B cell (primary cell): ENCODE measurements at regions not wholly inside any gene's neighbourhood (a gene's known extent, or its start where the extent isn't known, plus 50 kb on each side); places are given as distances from the start of the nearest gene placed in this dataset.

Source experiments
- ATAC-seq: fragments of 200-7000 bp; cut with Tn5 transposase; one replicate; pipeline ENCODE4 v1.10.0; 2021; ENCODE audit warnings: low read depth, mild to moderate bottlenecking, moderate number of reproducible peaks, moderate library complexity
- CTCF ChIA-PET: fragments of 350-600 bp; sonication (Branson Sonifier 250); formaldehyde crosslinking; loops from one replicate; lab custom pipeline; 2021; ENCODE audit warnings: antibody characterized with exemption, inconsistent platforms; lab: Charles Lee
- POLR2A ChIA-PET: fragments of 350-600 bp; sonication (Branson Sonifier 250); formaldehyde crosslinking; loops from one replicate; lab custom pipeline; 2021; ENCODE audit warnings: antibody characterized with exemption; lab: Charles Lee
- DNase-seq: peaks from one replicate; pipeline ENCODE4 v3.0.0; 2013
- H2AFZ ChIP-seq: 2 replicates; pipeline ENCODE4 v1.6.1; 2012; ENCODE audit warnings: mild to moderate bottlenecking, low read depth, low read length; ENCODE audit not compliant: insufficient read depth, poor library complexity, severe bottlenecking
- H3K27ac ChIP-seq, 2 donors: 1 replicate in 1 of 2; 2 replicates in 1 of 2; pipeline ENCODE4 v1.5.1; 2012 to 2013; ENCODE audit warnings: low read length in 2 of 2, mild to moderate bottlenecking in 2 of 2, moderate library complexity in 1 of 2
- H3K27me3 ChIP-seq, 4 experiments: fragments of 200-600 bp in 1 of 4; sonication (generic) in 1 of 4; replicated peaks in 1 of 4; 1 replicate in 2 of 4; 2 replicates in 2 of 4; pipeline versions ENCODE4 v1.6.1 to v1.7.0; 2013 to 2016; ENCODE audit warnings: low read length in 3 of 4, mild to moderate bottlenecking in 2 of 4, mixed read lengths in 1 of 4, moderate library complexity in 1 of 4; ENCODE audit not compliant: insufficient read depth in 4 of 4, control insufficient read depth in 3 of 4; ENCODE audit errors: control extremely low read depth in 1 of 4
- H3K36me3 ChIP-seq, 2 experiments: replicated peaks in 1 of 2; 1 replicate in 1 of 2; 2 replicates in 1 of 2; pipeline versions ENCODE4 v1.6.1 to v1.7.1; 2013; ENCODE audit warnings: low read length in 1 of 2; ENCODE audit not compliant: insufficient read depth in 2 of 2, control insufficient read depth in 1 of 2; ENCODE audit errors: control extremely low read depth in 1 of 2, extremely low read depth in 1 of 2
- H3K4me1 ChIP-seq, 2 donors: fragments of 200-600 bp in 1 of 2; sonication (generic) in 1 of 2; 1 replicate in 1 of 2; 2 replicates in 1 of 2; pipeline versions ENCODE4 v1.5.1 to v1.6.1; 2013 to 2017; ENCODE audit warnings: low read length in 2 of 2; ENCODE audit not compliant: control insufficient read depth in 2 of 2, insufficient read depth in 2 of 2
- H3K4me2 ChIP-seq: replicated peaks from 2 replicates; pipeline ENCODE3; 2012; ENCODE audit warnings: mild to moderate bottlenecking, low read depth, low read length; ENCODE audit not compliant: poor library complexity, severe bottlenecking
- H3K4me3 ChIP-seq, 5 experiments: fragments of 200-600 bp in 1 of 5; sonication (generic) in 1 of 5; 1 replicate in 3 of 5; 2 replicates in 2 of 5; pipeline versions ENCODE4 v1.5.1 to v1.7.0; 2011 to 2016; ENCODE audit warnings: low read length in 4 of 5, mild to moderate bottlenecking in 4 of 5, low read depth in 2 of 5, control low read depth in 1 of 5, moderate library complexity in 1 of 5; ENCODE audit not compliant: insufficient read depth in 1 of 5; ENCODE audit errors: control extremely low read depth in 1 of 5, extremely low read depth in 1 of 5
- H3K79me2 ChIP-seq: fragments of 200-600 bp; sonication (generic); one replicate; pipeline ENCODE4 v1.6.0; 2016; ENCODE audit warnings: low read length; ENCODE audit not compliant: control insufficient read depth, insufficient read depth
- H3K9ac ChIP-seq: fragments of 200-600 bp; sonication (generic); 2 replicates; pipeline ENCODE4 v1.6.1; 2017; ENCODE audit warnings: mild to moderate bottlenecking, low read length, moderate library complexity
- H3K9me3 ChIP-seq, 3 donors: one replicate each; pipeline versions ENCODE4 v1.6.1 to v1.7.1; 2013; ENCODE audit warnings: low read length in 2 of 3; ENCODE audit not compliant: control insufficient read depth in 2 of 3, insufficient read depth in 1 of 3; ENCODE audit errors: control extremely low read depth in 1 of 3
- H4K20me1 ChIP-seq: 2 replicates; pipeline ENCODE4 v1.6.0; 2012; ENCODE audit warnings: mild to moderate bottlenecking, low read length; ENCODE audit not compliant: insufficient read depth, control insufficient read depth, poor library complexity, severe bottlenecking
- H3K27ac Mint-ChIP-seq: one replicate; pipeline ENCODE4 v1.8.0; 2021; ENCODE audit warnings: mixed read lengths
- H3K27me3 Mint-ChIP-seq: one replicate; pipeline ENCODE4 v1.8.0; 2021; ENCODE audit warnings: mixed read lengths
- H3K4me1 Mint-ChIP-seq: one replicate; pipeline ENCODE4 v1.8.0; 2021; ENCODE audit warnings: mixed read lengths
- H3K4me3 Mint-ChIP-seq: one replicate; pipeline ENCODE4 v1.8.0; 2021; ENCODE audit warnings: mixed read lengths
- H3K9me3 Mint-ChIP-seq: one replicate; pipeline ENCODE4 v1.8.0; 2022; ENCODE audit warnings: mixed read lengths; ENCODE audit not compliant: insufficient read depth
- CTCF ChIP-seq: fragments of 200-600 bp; IDR thresholded peaks from one replicate; pipeline ENCODE4 v1.8.0; 2022; ENCODE audit warnings: antibody characterized with exemption, mild to moderate bottlenecking
- EZH2 ChIP-seq: IDR thresholded peaks from 2 replicates; pipeline ENCODE4 v1.6.1; 2012; ENCODE audit warnings: borderline replicate concordance, low read depth, mild to moderate bottlenecking, moderate library complexity, low read length; ENCODE audit not compliant: insufficient read depth, poor library complexity, severe bottlenecking
- WGBS: methylation state at CpG from one replicate; pipeline ENCODE4 v1.1.5; 2013; ENCODE audit warnings: missing lambda C conversion rate; ENCODE audit not compliant: insufficient coverage; 5-methylcytosine and 5-hydroxymethylcytosine counted together
- intact Hi-C: fragments of 100-400 bp; cut with micrococcal nuclease; formaldehyde crosslinking; loops from one replicate; pipeline ENCODE4 v1.10.0; 2022

- H3K36me3 ChIP-seq = no peaks in the 10 kb centered on the region
- 78% methylated on average over 1 of the region's 1 CpG for WGBS
- no peak overlapping the region for H2AFZ ChIP-seq
- H3K9me3 ChIP-seq = peaks cover 0 to 13% (median 0%) of the 10 kb centered on the region in 3 donors
- H3K27me3 ChIP-seq = no peaks in the 10 kb centered on the region
- Mint-ChIP-seq H3K4me1 (no peaks in the 10 kb centered on the region), H3K4me3 (no peak overlapping the region), H3K9me3 (no peaks in the 10 kb centered on the region), H3K27ac (no peak overlapping the region), H3K27me3 (no peaks in the 10 kb centered on the region)
- ChIA-PET POLR2A (no interaction called here), CTCF (no interaction called here)
- H3K79me2 ChIP-seq = no peaks in the 10 kb centered on the region
- TF ChIP-seq CTCF (no peak), EZH2 (no peak)
- DNase-seq (no peak), ATAC-seq (no peak)
- H3K4me3 ChIP-seq = no peak overlapping the region
- H3K9ac ChIP-seq = no peak overlapping the region
- no peaks in the 10 kb centered on the region for H4K20me1 ChIP-seq
- H3K4me2 ChIP-seq = no peak overlapping the region
- no peaks in the 10 kb centered on the region for H3K4me1 ChIP-seq
- intact Hi-C loops = no loop called here
- H3K27ac ChIP-seq = no peak overlapping the region
Measured at GRCh38 chr4:117692538-117692937, 341.7 kb upstream of the NDST3 start.

DNA sequence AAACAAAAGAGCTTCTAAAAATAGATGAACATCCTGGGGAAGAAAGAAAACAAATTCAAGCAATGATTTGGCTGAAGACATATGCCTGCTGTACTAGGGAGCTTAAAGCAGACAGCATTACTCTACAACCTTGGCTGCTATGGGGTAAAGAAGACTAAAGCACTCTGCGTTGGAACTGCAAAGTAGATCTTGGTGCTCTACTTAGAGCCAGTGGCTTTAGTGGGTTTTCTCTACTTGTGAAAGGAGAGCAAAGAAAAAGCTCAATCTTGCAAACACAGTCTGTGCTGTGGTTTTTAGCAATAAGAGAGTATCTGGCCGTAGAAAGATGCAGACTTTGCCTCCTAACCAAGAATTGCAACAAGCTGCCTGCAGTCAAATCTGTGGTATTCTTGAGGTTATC, 334.7 kb upstream of the NDST3 start:
- Histone ChIP-seq H2AFZ (no peak overlapping the region), H3K4me1 (no peaks in the 10 kb centered on the region), H3K27me3 (no peaks in the 10 kb centered on the region), H3K27ac (no peak overlapping the region), H3K79me2 (no peaks in the 10 kb centered on the region), H3K9ac (no peak overlapping the region), H3K4me2 (no peak overlapping the region), H3K36me3 (no peaks in the 10 kb centered on the region), H4K20me1 (no peaks in the 10 kb centered on the region), H3K4me3 (no peak overlapping the region), H3K9me3 (peaks cover 0 to 2% (median 0%) of the 10 kb centered on the region in 3 donors)
- Mint-ChIP-seq H3K27ac (no peak overlapping the region), H3K9me3 (no peaks in the 10 kb centered on the region), H3K4me3 (no peak overlapping the region), H3K27me3 (no peaks in the 10 kb centered on the region), H3K4me1 (no peaks in the 10 kb centered on the region)
- no peak for ATAC-seq
- DNase-seq = no peak
- ChIA-PET POLR2A (no interaction called here), CTCF (no interaction called here)
- TF ChIP-seq CTCF (no peak), EZH2 (no peak)
- WGBS = 100% methylated on average over 1 of the region's 2 CpGs
- intact Hi-C loops = no loop called here
